Neutrophil (primary cell): ENCODE measurements at regions not wholly inside any gene's neighbourhood (a gene's known extent, or its start where the extent isn't known, plus 50 kb on each side); places are given as distances from the start of the nearest gene placed in this dataset.

Experiments
- H3K27ac ChIP-seq: fragments of 200-600 bp; sonication (generic); 2 replicates; pipeline ENCODE4 v1.5.1; 2016; ENCODE audit warnings: mild to moderate bottlenecking, moderate library complexity
- H3K27me3 ChIP-seq: fragments of 200-600 bp; sonication (generic); 2 replicates; pipeline ENCODE4 v1.6.0; 2016; ENCODE audit warnings: mild to moderate bottlenecking
- H3K36me3 ChIP-seq: fragments of 200-600 bp; sonication (generic); 2 replicates; pipeline ENCODE4 v1.5.1; 2017
- H3K4me1 ChIP-seq, 2 experiments: fragments of 200-600 bp in 1 of 2; sonication (generic) in 1 of 2; 1 replicate in 1 of 2; 2 replicates in 1 of 2; pipeline versions ENCODE4 v1.5.1 to v1.6.1; 2013 to 2016; ENCODE audit warnings: low read depth in 1 of 2, low read length in 1 of 2, mild to moderate bottlenecking in 1 of 2, moderate library complexity in 1 of 2; ENCODE audit not compliant: control insufficient read depth in 1 of 2, insufficient read depth in 1 of 2
- H3K4me3 ChIP-seq, 2 experiments: fragments of 200-600 bp in 1 of 2; sonication (generic) in 1 of 2; 1 replicate in 1 of 2; 2 replicates in 1 of 2; pipeline ENCODE4 v1.5.1; 2013 to 2016; ENCODE audit warnings: low read depth in 1 of 2, low read length in 1 of 2, mild to moderate bottlenecking in 1 of 2, moderate library complexity in 1 of 2
- H3K9me3 ChIP-seq: fragments of 200-600 bp; sonication (generic); 2 replicates; pipeline ENCODE4 v1.5.1; 2016
- TF ChIP-seq, protein P1 (sequence below): fragments of 200-600 bp; sonication (generic); IDR thresholded peaks from 2 replicates; pipeline ENCODE4 v1.5.1; 2016; ENCODE audit warnings: antibody characterized with exemption

DNA sequence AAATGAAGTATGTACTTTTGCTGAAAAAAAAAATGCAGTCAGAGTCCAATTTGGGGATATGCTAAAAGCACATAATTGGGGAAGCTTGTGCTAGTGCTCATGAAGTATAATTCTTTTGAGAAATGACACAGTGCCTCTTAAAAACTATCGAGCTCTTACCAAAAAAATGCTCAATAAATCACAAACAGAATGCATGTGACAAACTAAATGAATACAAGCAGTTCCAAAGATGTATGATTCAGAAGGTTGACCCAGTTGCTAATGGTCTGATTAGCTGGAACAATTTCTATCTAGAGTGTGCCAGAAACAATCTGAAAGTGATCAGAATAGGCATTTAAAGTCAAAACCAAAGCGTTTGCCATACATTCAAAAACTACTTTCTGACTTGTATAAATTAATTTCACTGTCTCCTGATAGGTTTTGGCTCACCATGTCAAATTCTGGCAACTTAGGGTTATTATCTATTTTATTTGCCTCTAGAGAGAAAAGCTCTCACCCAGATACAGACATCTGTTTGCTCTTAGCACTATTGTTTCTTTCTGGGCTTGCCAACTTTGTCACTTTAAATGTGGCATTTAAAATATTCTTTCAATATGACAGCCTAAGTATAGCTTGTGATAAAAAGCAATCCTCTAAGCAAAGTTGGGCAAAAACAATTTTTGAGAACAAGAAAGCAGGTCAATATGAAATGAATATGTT is 114.7 kb upstream of the AHR start:
- Histone ChIP-seq H3K27ac (no peak overlapping the region), H3K36me3 (no peaks in the 10 kb centered on the region), H3K9me3 (no peaks in the 10 kb centered on the region), H3K4me1 (no peaks in the 10 kb centered on the region), H3K27me3 (no peaks in the 10 kb centered on the region), H3K4me3 (no peak overlapping the region)
- TF ChIP-seq, protein P1, sequence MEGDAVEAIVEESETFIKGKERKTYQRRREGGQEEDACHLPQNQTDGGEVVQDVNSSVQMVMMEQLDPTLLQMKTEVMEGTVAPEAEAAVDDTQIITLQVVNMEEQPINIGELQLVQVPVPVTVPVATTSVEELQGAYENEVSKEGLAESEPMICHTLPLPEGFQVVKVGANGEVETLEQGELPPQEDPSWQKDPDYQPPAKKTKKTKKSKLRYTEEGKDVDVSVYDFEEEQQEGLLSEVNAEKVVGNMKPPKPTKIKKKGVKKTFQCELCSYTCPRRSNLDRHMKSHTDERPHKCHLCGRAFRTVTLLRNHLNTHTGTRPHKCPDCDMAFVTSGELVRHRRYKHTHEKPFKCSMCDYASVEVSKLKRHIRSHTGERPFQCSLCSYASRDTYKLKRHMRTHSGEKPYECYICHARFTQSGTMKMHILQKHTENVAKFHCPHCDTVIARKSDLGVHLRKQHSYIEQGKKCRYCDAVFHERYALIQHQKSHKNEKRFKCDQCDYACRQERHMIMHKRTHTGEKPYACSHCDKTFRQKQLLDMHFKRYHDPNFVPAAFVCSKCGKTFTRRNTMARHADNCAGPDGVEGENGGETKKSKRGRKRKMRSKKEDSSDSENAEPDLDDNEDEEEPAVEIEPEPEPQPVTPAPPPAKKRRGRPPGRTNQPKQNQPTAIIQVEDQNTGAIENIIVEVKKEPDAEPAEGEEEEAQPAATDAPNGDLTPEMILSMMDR: no peak

DNA sequence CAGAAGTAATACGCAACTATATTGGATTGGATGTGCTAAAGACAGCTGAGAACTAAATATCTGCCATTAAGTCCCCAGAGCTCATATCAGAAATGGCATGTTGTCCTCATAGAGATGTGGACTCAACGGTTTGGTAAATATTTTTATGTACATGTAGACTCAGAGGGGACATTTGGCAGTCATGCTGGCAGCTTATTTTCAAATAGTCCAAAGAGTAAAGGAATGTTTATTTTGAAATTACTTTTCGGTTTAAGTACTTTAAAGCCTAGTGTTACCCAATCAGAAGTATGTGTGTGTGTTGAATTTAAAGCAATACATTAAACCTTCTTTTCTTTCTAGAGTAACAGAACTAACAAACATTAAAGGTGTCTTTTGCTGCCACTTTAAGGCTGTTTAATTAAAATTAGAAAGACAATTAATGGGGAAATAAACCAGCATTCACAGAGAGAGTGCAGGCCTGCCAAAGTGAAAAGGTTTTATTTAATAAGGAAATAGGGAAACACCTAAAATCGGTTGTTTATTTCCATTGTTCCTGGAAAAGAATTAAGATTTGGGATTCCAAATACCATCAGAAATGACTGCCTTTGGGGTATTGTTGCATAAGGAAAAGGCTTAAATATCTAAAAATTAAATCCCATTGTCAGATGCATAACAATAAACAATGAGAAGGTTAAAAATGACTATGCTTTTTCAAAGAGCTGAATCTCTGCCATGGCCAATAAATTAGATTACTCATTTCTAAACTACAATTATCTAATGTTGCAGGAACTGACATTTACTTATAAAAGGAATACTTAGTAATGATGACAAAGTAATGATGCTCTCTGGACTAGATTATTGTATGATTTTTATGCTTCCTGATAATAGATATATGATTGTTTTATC is 113.4 kb upstream of the AHR start:
- Histone ChIP-seq H3K27me3 (no peaks in the 10 kb centered on the region), H3K4me1 (no peaks in the 10 kb centered on the region), H3K4me3 (no peak overlapping the region), H3K9me3 (no peaks in the 10 kb centered on the region), H3K27ac (no peak overlapping the region), H3K36me3 (no peaks in the 10 kb centered on the region)
- TF ChIP-seq, protein P1: no peak

DNA sequence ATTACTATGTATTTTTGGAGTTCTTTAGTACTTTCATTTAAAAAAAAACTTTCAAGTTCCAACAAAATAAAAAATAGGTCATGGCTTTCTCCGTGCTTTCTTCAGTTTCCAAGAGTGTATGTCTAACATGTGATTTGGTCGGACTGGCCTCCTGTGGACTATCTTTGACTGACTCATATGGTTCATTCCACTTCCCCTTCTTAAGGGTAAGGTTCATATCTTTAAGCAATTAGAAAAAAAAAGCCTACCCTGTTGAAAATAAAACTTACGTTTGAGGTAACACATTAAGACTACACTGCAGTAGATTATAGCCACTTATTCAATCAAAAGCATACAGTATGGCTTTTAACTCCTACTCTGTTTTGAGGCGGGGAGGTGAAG is 112.8 kb upstream of the AHR start:
- Histone ChIP-seq H3K4me1 (no peaks in the 10 kb centered on the region), H3K4me3 (no peak overlapping the region), H3K36me3 (no peaks in the 10 kb centered on the region), H3K27me3 (no peaks in the 10 kb centered on the region), H3K9me3 (no peaks in the 10 kb centered on the region), H3K27ac (no peak overlapping the region)
- TF ChIP-seq, protein P1: no peak

DNA sequence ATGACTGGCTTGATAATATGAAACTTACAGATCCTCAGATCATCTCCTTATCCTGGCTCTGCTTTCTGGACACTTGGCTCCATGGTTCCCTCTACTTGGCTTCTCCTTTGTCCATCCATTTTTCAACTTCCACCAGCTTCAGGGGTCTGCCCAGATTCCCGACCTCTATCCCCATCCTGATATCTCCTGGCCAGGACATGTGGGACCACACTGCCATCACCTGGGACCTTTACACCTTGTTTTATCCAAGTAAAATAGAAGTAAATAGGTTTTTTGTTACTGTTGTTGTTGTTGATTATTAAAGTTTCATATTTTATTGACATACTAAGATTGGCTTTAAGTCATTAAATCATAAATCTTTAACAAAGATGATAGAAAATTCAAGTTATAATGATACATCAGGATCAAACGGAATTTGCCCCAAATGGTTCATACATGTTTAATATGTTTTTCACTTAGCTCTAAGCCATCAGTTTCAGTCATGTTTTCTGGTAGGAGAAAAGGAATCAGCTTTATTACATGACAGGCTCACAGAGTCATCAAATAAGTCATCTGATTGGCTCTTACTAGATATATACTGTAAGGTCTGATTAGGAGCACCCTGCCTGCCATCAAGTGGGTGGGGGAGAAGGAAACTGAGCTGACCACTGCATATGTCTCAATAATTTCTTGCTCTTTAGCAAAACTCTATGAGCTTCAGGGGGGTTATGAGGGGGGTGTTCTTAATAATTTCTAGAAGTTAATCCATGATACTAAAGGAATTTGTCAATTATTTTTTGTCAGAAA is 111.5 kb upstream of the AHR start:
- Histone ChIP-seq H3K36me3 (no peaks in the 10 kb centered on the region), H3K4me1 (no peaks in the 10 kb centered on the region), H3K27ac (no peak overlapping the region), H3K9me3 (no peaks in the 10 kb centered on the region), H3K27me3 (no peaks in the 10 kb centered on the region), H3K4me3 (no peak overlapping the region)
- TF ChIP-seq, protein P1: no peak

DNA sequence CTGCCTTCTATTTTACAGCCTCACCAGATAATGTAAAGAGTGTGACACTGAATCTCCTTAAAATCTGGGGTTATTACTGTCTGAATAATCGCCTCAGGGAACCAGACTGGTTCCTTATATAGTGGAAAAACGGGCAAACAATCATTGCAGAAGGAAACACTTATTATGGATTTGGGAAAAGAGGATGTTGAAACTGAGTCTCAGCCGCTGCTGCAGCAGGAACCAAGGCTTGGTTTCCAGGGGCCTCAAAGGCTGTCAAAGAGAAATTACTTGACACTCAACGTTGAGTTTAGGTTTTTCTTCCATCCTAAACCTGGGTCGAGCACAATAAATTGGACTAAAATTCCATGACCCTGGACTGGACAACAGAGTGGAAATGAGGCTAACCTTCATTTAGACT is 103.8 kb upstream of the AHR start:
- Histone ChIP-seq H3K4me3 (no peak overlapping the region), H3K36me3 (no peaks in the 10 kb centered on the region), H3K4me1 (no peaks in the 10 kb centered on the region), H3K27me3 (no peaks in the 10 kb centered on the region), H3K27ac (no peak overlapping the region), H3K9me3 (no peaks in the 10 kb centered on the region)
- TF ChIP-seq, protein P1: no peak
